PC-9 (cell line): ENCODE measurements at regions not wholly inside any gene's neighbourhood (a gene's known extent, or its start where the extent isn't known, plus 50 kb on each side); places are given as distances from the start of the nearest gene placed in this dataset.

Experiments used
- CTCF ChIP-seq: fragments of 200-600 bp; sonication (generic); conservative IDR thresholded peaks from 2 replicates; pipeline ENCODE4 v1.6.1; 2017; ENCODE audit warnings: mixed run types, antibody characterized with exemption, mild to moderate bottlenecking, moderate library complexity
- EZH2 ChIP-seq: fragments of 200-600 bp; sonication (generic); IDR thresholded peaks from 2 replicates; pipeline ENCODE4 v1.8.0; 2017; ENCODE audit warnings: antibody characterized with exemption, low read depth

DNA sequence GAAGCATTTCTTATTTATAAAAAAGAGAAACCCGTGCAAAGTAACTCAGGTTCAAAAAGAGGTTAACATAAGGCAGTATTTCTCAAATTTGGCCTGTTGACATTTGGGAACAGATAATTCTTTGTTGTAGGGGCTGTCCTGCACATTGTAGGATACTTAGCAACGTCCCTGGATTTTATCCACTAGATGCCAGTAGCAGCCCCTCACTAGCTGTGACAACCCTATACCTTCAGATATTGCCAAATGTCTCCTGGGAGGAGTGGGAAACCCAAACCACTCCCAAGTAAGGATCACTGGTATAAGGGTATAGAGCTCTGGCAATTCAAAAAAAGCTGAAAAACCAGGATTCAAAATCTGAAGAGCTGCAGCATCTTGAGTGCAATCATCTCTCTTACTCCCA is 202.3 kb upstream of the PRKCQ start:
- no peak for TF ChIP-seq CTCF
- TF ChIP-seq EZH2: no peak
